HCT116 (cell line): ENCODE measurements at regions not wholly inside any gene's neighbourhood (a gene's known extent, or its start where the extent isn't known, plus 50 kb on each side); places are given as distances from the start of the nearest gene placed in this dataset.

Source experiments
- ATAC-seq: fragments of 200-7000 bp; cut with Tn5 transposase; 2 replicates; pipeline ENCODE4 v1.9.1; 2020; ENCODE audit warnings: mild to moderate bottlenecking, moderate library complexity
- BruUV-seq: library from RNA; stranded (reverse); fragments of 400-500 nt; replicated peaks from 2 replicates; lab custom pipeline; 2021; lab: Mats Ljungman, UMichigan
- CTCF ChIA-PET: fragments of 300-600 bp; sonication (Branson Sonifier 250); formaldehyde crosslinking; loops from one replicate; lab custom pipeline; 2021; ENCODE audit warnings: antibody characterized with exemption; lab: Charles Lee
- POLR2A ChIA-PET: fragments of 300-600, 350-600 bp; sonication (Branson Sonifier 250); formaldehyde crosslinking; loops from one replicate; lab custom pipeline; 2021; ENCODE audit warnings: antibody characterized with exemption; lab: Charles Lee
- RAD21 ChIA-PET, 2 experiments: fragments of 300-600 bp; sonication (Branson Sonifier 250); formaldehyde crosslinking; loops; one replicate each; lab custom pipeline; 2023; ENCODE audit warnings: low total read pairs in 2 of 2; ENCODE audit not compliant: uncharacterized antibody in 2 of 2, unreplicated experiment in 2 of 2, low non-redundant PET in 1 of 2; lab: Charles Lee
- DNase-seq: peaks from one replicate; pipeline ENCODE4 v3.0.0-alpha.2; 2010; ENCODE audit warnings: low read depth, low spot score
- H2AFZ ChIP-seq: fragments of 200-600 bp; shearing (Covaris generic), sonication (generic); 2 replicates; pipeline ENCODE4 v1.6.1; 2017; ENCODE audit warnings: low read depth, mixed run types, mixed read lengths, antibody characterized with exemption, low read length; ENCODE audit not compliant: poor library complexity, severe bottlenecking
- H3K27ac ChIP-seq: 2 replicates; pipeline ENCODE4 v1.5.1; 2012; ENCODE audit warnings: low read depth, low read length
- H3K27me3 ChIP-seq: fragments of 200-600 bp; sonication (generic); 2 replicates; pipeline ENCODE4 v1.6.1; 2016; ENCODE audit warnings: mixed run types, low read length, mixed read lengths; ENCODE audit not compliant: insufficient read depth
- H3K36me3 ChIP-seq, 2 experiments: fragments of 200-500 bp in 1 of 2; fragments of 200-600 bp in 1 of 2; sonication (Bioruptor generic) in 1 of 2; sonication (generic) in 1 of 2; 2 replicates each; pipeline versions ENCODE4 v1.5.1 to v1.6.1; 2014 to 2016; ENCODE audit warnings: low read length in 2 of 2, inconsistent platforms in 1 of 2, mixed read lengths in 1 of 2, mixed run types in 1 of 2; ENCODE audit not compliant: insufficient read depth in 2 of 2, control insufficient read depth in 1 of 2
- H3K4me1 ChIP-seq, 2 experiments: fragments of 200-600 bp in 1 of 2; sonication (generic) in 1 of 2; 2 replicates each; pipeline versions ENCODE4 v1.5.1 to v1.6.1; 2012 to 2017; ENCODE audit warnings: low read length in 2 of 2, inconsistent platforms in 1 of 2, mild to moderate bottlenecking in 1 of 2, mixed read lengths in 1 of 2, mixed run types in 1 of 2, moderate library complexity in 1 of 2; ENCODE audit not compliant: insufficient read depth in 2 of 2, control insufficient read depth in 1 of 2
- H3K4me2 ChIP-seq: fragments of 200-600 bp; sonication (generic); 2 replicates; pipeline ENCODE4 v1.6.1; 2017; ENCODE audit warnings: mixed run types, low read length, mixed read lengths
- H3K4me3 ChIP-seq, 2 experiments: fragments of 200-600 bp in 1 of 2; sonication (generic) in 1 of 2; replicated peaks in 1 of 2; 2 replicates each; pipeline ENCODE4 v1.5.1; 2011 to 2016; ENCODE audit warnings: low read length in 2 of 2, control low read depth in 1 of 2, low read depth in 1 of 2, mild to moderate bottlenecking in 1 of 2, mixed read lengths in 1 of 2, mixed run types in 1 of 2
- H3K79me2 ChIP-seq: fragments of 200-600 bp; sonication (generic); 2 replicates; pipeline ENCODE4 v1.6.1; 2017; ENCODE audit warnings: mild to moderate bottlenecking, mixed run types, low read length, moderate library complexity, mixed read lengths; ENCODE audit not compliant: insufficient read depth
- H3K9ac ChIP-seq: fragments of 200-600 bp; sonication (generic); 2 replicates; pipeline ENCODE4 v1.6.1; 2016; ENCODE audit warnings: low read length, mixed read lengths
- H3K9me2 ChIP-seq: fragments of 200-600 bp; sonication (generic), shearing (Covaris generic); 2 replicates; pipeline ENCODE4 v1.6.1; 2017; ENCODE audit warnings: mixed run types, mild to moderate bottlenecking, moderate library complexity; ENCODE audit not compliant: insufficient read depth
- H3K9me3 ChIP-seq, 2 experiments: fragments of 200-500 bp in 1 of 2; fragments of 200-600 bp in 1 of 2; sonication (Bioruptor generic) in 1 of 2; sonication (generic) in 1 of 2; 2 replicates each; pipeline ENCODE4 v1.6.1; 2014 to 2017; ENCODE audit warnings: low read length in 2 of 2, mixed read lengths in 2 of 2, inconsistent platforms in 1 of 2, low read depth in 1 of 2, mild to moderate bottlenecking in 1 of 2, mixed run types in 1 of 2, moderate library complexity in 1 of 2; ENCODE audit not compliant: control insufficient read depth in 1 of 2, insufficient read depth in 1 of 2
- H4K20me1 ChIP-seq: fragments of 200-600 bp; sonication (generic), shearing (Covaris generic); 2 replicates; pipeline ENCODE4 v1.6.1; 2017; ENCODE audit warnings: mixed run types, mild to moderate bottlenecking, moderate library complexity; ENCODE audit not compliant: insufficient read depth
- ATF3 ChIP-seq: IDR thresholded peaks from 2 replicates; pipeline ENCODE4 v1.6.1; 2012
- CTCF ChIP-seq, 3 experiments: fragments of 200-600 bp in 1 of 3; sonication (generic) in 1 of 3; IDR thresholded peaks in 2 of 3; conservative IDR thresholded peaks in 1 of 3; 2 replicates each; pipeline ENCODE4 v1.5.1; 2012 to 2017; ENCODE audit warnings: low read depth in 2 of 3, low read length in 2 of 3, antibody characterized with exemption in 1 of 3, borderline replicate concordance in 1 of 3, control low read depth in 1 of 3, mild to moderate bottlenecking in 1 of 3, mixed read lengths in 1 of 3, mixed run types in 1 of 3, moderate library complexity in 1 of 3; ENCODE audit not compliant: insufficient read depth in 1 of 3
- EZH2phosphoT487 ChIP-seq: fragments of 200-600 bp; IDR thresholded peaks from 2 replicates; pipeline ENCODE4 v1.6.1; 2018; ENCODE audit warnings: antibody characterized with exemption, borderline replicate concordance
- POLR2A ChIP-seq: IDR thresholded peaks from 2 replicates; pipeline ENCODE4 v1.7.0; 2011; ENCODE audit warnings: borderline replicate concordance; ENCODE audit not compliant: insufficient read depth, insufficient read length; ENCODE audit errors: extremely low read depth
- SRF ChIP-seq: IDR thresholded peaks from 2 replicates; pipeline ENCODE4 v1.6.1; 2012; ENCODE audit warnings: low read depth
- YY1 ChIP-seq: IDR thresholded peaks from 2 replicates; pipeline ENCODE4 v1.6.1; 2011; ENCODE audit warnings: low read length, low read depth, moderate library complexity, mild to moderate bottlenecking; ENCODE audit not compliant: insufficient replicate concordance; ENCODE audit errors: extremely low read depth
- ZFX ChIP-seq: fragments of 450-650 bp; IDR thresholded peaks from 2 replicates; pipeline ENCODE4 v1.6.1; 2017
- ZNF274 ChIP-seq: fragments of 200-500 bp; sonication (Bioruptor generic); IDR thresholded peaks from 2 replicates; pipeline ENCODE4 v1.6.1; 2014; ENCODE audit warnings: mild to moderate bottlenecking, low read depth, low read length, inconsistent platforms
- intact Hi-C: fragments of 100-400 bp; cut with micrococcal nuclease; formaldehyde crosslinking; loops from 2 replicates; pipeline ENCODE4 v1.10.0; 2022

GRCh38 chr3:4060064-4060463 lies 243.1 kb upstream of the SETMAR start:
- ChIA-PET RAD21 (no interaction called here), POLR2A (no interaction called here), CTCF (no interaction called here)
- DNase-seq (no peak), ATAC-seq (no peak)
- Histone ChIP-seq H3K4me3 (no peak overlapping the region), H3K36me3 (no peaks in the 10 kb centered on the region), H4K20me1 (no peaks in the 10 kb centered on the region), H3K9ac (no peak overlapping the region), H3K4me2 (no peak overlapping the region)
- no TSS peak for BruUV-seq
- TF ChIP-seq CTCF (IDR thresholded peaks at IDR 0.05 in 2 of 3, conservative IDR thresholded peaks at IDR 0.05 in 1 of 3; ENCODE audit: borderline replicate concordance in 1 of 3, insufficient read depth in 1 of 3, low read depth in 2 of 3, low read length in 2 of 3) = no peak
- TF ChIP-seq ZFX = no peak
- TF ChIP-seq YY1 = no peak
- no peak for TF ChIP-seq SRF
- no peak for TF ChIP-seq EZH2phosphoT487
- TF ChIP-seq, all 23 proteins: peak for 0
- Histone ChIP-seq H3K27ac (no peak overlapping the region), H3K4me1 (no peaks in the 10 kb centered on the region), H3K79me2 (no peaks in the 10 kb centered on the region), H3K9me3 (no peaks in the 10 kb centered on the region), H3K27me3 (no peaks in the 10 kb centered on the region), H3K9me2 (no peaks in the 10 kb centered on the region), H2AFZ (no peak overlapping the region)
- intact Hi-C loops = no loop called here

GRCh38 chr3:4060603-4061002 lies 242.6 kb upstream of the SETMAR start:
- Histone ChIP-seq H3K27ac (no peak overlapping the region), H3K4me3 (no peak overlapping the region)
- no TSS peak for BruUV-seq
- TF ChIP-seq CTCF (IDR thresholded peaks at IDR 0.05 in 2 of 3, conservative IDR thresholded peaks at IDR 0.05 in 1 of 3; ENCODE audit: borderline replicate concordance in 1 of 3, insufficient read depth in 1 of 3, low read depth in 2 of 3, low read length in 2 of 3) = no peak
- no peak for TF ChIP-seq POLR2A
- no peak for TF ChIP-seq ZNF274
- TF ChIP-seq ZFX = no peak
- no peak for TF ChIP-seq ATF3
- TF ChIP-seq, all 23 proteins: peak for 0
- ATAC-seq = no peak
- ChIA-PET RAD21 (no interaction called here), CTCF (no interaction called here), POLR2A (no interaction called here)
- H3K27me3 ChIP-seq = no peaks in the 10 kb centered on the region
- H3K4me2 ChIP-seq = no peak overlapping the region
- no peaks in the 10 kb centered on the region for H3K9me3 ChIP-seq
- no peaks in the 10 kb centered on the region for H3K4me1 ChIP-seq
- no peaks in the 10 kb centered on the region for H3K9me2 ChIP-seq
- H4K20me1 ChIP-seq = no peaks in the 10 kb centered on the region
- DNase-seq = no peak
- intact Hi-C loops = no loop called here
- H3K36me3 ChIP-seq = no peaks in the 10 kb centered on the region
- H3K9ac ChIP-seq = no peak overlapping the region
- H2AFZ ChIP-seq = no peak overlapping the region
- H3K79me2 ChIP-seq = no peaks in the 10 kb centered on the region
